WTC11 (cell line): ENCODE measurements at regions not wholly inside any gene's neighbourhood (a gene's known extent, or its start where the extent isn't known, plus 50 kb on each side); places are given as distances from the start of the nearest gene placed in this dataset.

Experiments
- ATAC-seq: fragments of 200-7000 bp; cut with Tn5 transposase; 2 replicates; pipeline ENCODE4 v1.10.0; 2021; ENCODE audit warnings: mild to moderate bottlenecking, moderate library complexity
- CTCF ChIA-PET: fragments of 300-600 bp; sonication (Branson Sonifier 250); formaldehyde crosslinking; loops from one replicate; lab custom pipeline; 2021; ENCODE audit warnings: antibody characterized with exemption; lab: Charles Lee
- POLR2A ChIA-PET: fragments of 350-600 bp; sonication (Branson Sonifier 250); formaldehyde crosslinking; loops from one replicate; lab custom pipeline; 2021; ENCODE audit warnings: antibody characterized with exemption; lab: Charles Lee
- DNase-seq: peaks from one replicate; pipeline ENCODE4 v3.0.0; 2021; ENCODE audit warnings: low spot score
- H3K27ac Mint-ChIP-seq: 2 replicates; pipeline ENCODE4 v1.8.0; 2021; ENCODE audit warnings: mixed read lengths
- H3K27me3 Mint-ChIP-seq: 2 replicates; pipeline ENCODE4 v1.8.0; 2021; ENCODE audit warnings: low read depth, mild to moderate bottlenecking, moderate library complexity, mixed read lengths
- H3K36me3 Mint-ChIP-seq: 2 replicates; pipeline ENCODE4 v1.8.0; 2021; ENCODE audit warnings: mixed read lengths
- H3K4me1 Mint-ChIP-seq: 2 replicates; pipeline ENCODE4 v1.8.0; 2022; ENCODE audit warnings: mixed read lengths
- H3K4me3 Mint-ChIP-seq: 2 replicates; pipeline ENCODE4 v1.8.0; 2021; ENCODE audit warnings: mild to moderate bottlenecking, moderate library complexity, mixed read lengths
- H3K9me3 Mint-ChIP-seq: 2 replicates; pipeline ENCODE4 v1.8.0; 2021; ENCODE audit warnings: mixed read lengths
- CTCF ChIP-seq: fragments of 200-600 bp; IDR thresholded peaks from 2 replicates; pipeline ENCODE4 v1.8.0; 2022; ENCODE audit warnings: antibody characterized with exemption
- ELF4 ChIP-seq: sonication (generic); formaldehyde crosslinking; IDR thresholded peaks from 2 replicates; pipeline ENCODE4 v1.8.1; 2022; ENCODE audit warnings: low read depth, mild to moderate bottlenecking, moderate library complexity, missing genetic modification reagents
- ETV6 ChIP-seq: sonication (generic); formaldehyde crosslinking; IDR thresholded peaks from 2 replicates; pipeline ENCODE4 v1.8.1; 2022; ENCODE audit warnings: mild to moderate bottlenecking, missing genetic modification reagents
- KAT7 ChIP-seq: sonication (generic); formaldehyde crosslinking; IDR thresholded peaks from 2 replicates; pipeline ENCODE4 v1.8.1; 2023; ENCODE audit warnings: missing genetic modification reagents, mild to moderate bottlenecking, borderline replicate concordance
- NFATC4 ChIP-seq: fragments of 250-450 bp; sonication (Bioruptor Pico); IDR thresholded peaks from 2 replicates; pipeline ENCODE4 v1.9.0; 2021; ENCODE audit warnings: mild to moderate bottlenecking
- NFE2L1 ChIP-seq: sonication (generic); formaldehyde crosslinking; IDR thresholded peaks from 2 replicates; pipeline ENCODE4 v1.8.1; 2023; ENCODE audit warnings: missing genetic modification reagents
- NR3C1 ChIP-seq: sonication (generic); formaldehyde crosslinking; conservative IDR thresholded peaks from 2 replicates; pipeline ENCODE4 v1.8.1; 2023; ENCODE audit warnings: low read depth, mild to moderate bottlenecking, missing genetic modification reagents
- SP1 ChIP-seq: sonication (generic); formaldehyde crosslinking; conservative IDR thresholded peaks from 2 replicates; pipeline ENCODE4 v1.8.1; 2022; ENCODE audit warnings: missing genetic modification reagents
- TEAD1 ChIP-seq: sonication (generic); formaldehyde crosslinking; IDR thresholded peaks from 2 replicates; pipeline ENCODE4 v1.8.0; 2022; ENCODE audit warnings: mild to moderate bottlenecking, missing genetic modification reagents
- TF ChIP-seq, protein P1 (sequence below): sonication (generic); formaldehyde crosslinking; IDR thresholded peaks from 2 replicates; pipeline ENCODE4 v1.8.0; 2022; ENCODE audit warnings: mild to moderate bottlenecking, missing genetic modification reagents
- TF ChIP-seq, protein P2 (sequence below): sonication (generic); formaldehyde crosslinking; conservative IDR thresholded peaks from 2 replicates; pipeline ENCODE4 v1.8.1; 2023; ENCODE audit warnings: mild to moderate bottlenecking, low read depth, missing genetic modification reagents, moderate library complexity
- TF ChIP-seq, protein P3 (sequence below): fragments of 250-450 bp; sonication (Bioruptor Pico); IDR thresholded peaks from 2 replicates; pipeline ENCODE4 v2.1.2; 2022; ENCODE audit warnings: mild to moderate bottlenecking, moderate library complexity
- TF ChIP-seq, protein P4 (sequence below): sonication (generic); formaldehyde crosslinking; IDR thresholded peaks from 2 replicates; pipeline ENCODE4 v1.8.1; 2022; ENCODE audit warnings: low read depth, mild to moderate bottlenecking, moderate library complexity, missing genetic modification reagents, borderline replicate concordance
- TF ChIP-seq, protein P5 (sequence below): fragments of 250-450 bp; sonication (Bioruptor Pico); IDR thresholded peaks from 2 replicates; pipeline ENCODE4 v1.9.0; 2021; ENCODE audit warnings: mild to moderate bottlenecking, borderline replicate concordance
- TF ChIP-seq, protein P6 (sequence below): sonication (generic); formaldehyde crosslinking; IDR thresholded peaks from 2 replicates; pipeline ENCODE4 v1.8.0; 2022; ENCODE audit warnings: mild to moderate bottlenecking, missing genetic modification reagents

GRCh38 chr2:234374150-234374508 is 122.8 kb downstream of the ARL4C start:
- CTCF ChIA-PET: interaction anchor here (0.7 kb wide), 1 partner anchor 171 kb away, joined by 3 read pairs; no protein-coding TSS in a partner anchor
- Mint-ChIP-seq H3K36me3 (no peaks in the 10 kb centered on the region), H3K27ac (no peak overlapping the region), H3K9me3 (no peaks in the 10 kb centered on the region), H3K4me3 (no peak overlapping the region), H3K4me1 (peaks cover 21% of the 10 kb centered on the region), H3K27me3 (peaks cover 4% of the 10 kb centered on the region; the same call in 1 of the 2 replicates)
- TF ChIP-seq TEAD1: no peak
- no peak for TF ChIP-seq CTCF
- TF ChIP-seq KAT7: no peak
- TF ChIP-seq, protein P1, sequence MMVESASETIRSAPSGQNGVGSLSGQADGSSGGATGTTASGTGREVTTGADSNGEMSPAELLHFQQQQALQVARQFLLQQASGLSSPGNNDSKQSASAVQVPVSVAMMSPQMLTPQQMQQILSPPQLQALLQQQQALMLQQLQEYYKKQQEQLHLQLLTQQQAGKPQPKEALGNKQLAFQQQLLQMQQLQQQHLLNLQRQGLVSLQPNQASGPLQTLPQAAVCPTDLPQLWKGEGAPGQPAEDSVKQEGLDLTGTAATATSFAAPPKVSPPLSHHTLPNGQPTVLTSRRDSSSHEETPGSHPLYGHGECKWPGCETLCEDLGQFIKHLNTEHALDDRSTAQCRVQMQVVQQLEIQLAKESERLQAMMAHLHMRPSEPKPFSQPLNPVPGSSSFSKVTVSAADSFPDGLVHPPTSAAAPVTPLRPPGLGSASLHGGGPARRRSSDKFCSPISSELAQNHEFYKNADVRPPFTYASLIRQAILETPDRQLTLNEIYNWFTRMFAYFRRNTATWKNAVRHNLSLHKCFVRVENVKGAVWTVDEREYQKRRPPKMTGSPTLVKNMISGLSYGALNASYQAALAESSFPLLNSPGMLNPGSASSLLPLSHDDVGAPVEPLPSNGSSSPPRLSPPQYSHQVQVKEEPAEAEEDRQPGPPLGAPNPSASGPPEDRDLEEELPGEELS (CRISPR knock-in tag): no peak
- TF ChIP-seq, protein P2, sequence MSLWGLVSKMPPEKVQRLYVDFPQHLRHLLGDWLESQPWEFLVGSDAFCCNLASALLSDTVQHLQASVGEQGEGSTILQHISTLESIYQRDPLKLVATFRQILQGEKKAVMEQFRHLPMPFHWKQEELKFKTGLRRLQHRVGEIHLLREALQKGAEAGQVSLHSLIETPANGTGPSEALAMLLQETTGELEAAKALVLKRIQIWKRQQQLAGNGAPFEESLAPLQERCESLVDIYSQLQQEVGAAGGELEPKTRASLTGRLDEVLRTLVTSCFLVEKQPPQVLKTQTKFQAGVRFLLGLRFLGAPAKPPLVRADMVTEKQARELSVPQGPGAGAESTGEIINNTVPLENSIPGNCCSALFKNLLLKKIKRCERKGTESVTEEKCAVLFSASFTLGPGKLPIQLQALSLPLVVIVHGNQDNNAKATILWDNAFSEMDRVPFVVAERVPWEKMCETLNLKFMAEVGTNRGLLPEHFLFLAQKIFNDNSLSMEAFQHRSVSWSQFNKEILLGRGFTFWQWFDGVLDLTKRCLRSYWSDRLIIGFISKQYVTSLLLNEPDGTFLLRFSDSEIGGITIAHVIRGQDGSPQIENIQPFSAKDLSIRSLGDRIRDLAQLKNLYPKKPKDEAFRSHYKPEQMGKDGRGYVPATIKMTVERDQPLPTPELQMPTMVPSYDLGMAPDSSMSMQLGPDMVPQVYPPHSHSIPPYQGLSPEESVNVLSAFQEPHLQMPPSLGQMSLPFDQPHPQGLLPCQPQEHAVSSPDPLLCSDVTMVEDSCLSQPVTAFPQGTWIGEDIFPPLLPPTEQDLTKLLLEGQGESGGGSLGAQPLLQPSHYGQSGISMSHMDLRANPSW (CRISPR knock-in tag): no peak
- no peak for TF ChIP-seq ETV6 (CRISPR knock-in tag)
- TF ChIP-seq, protein P3, sequence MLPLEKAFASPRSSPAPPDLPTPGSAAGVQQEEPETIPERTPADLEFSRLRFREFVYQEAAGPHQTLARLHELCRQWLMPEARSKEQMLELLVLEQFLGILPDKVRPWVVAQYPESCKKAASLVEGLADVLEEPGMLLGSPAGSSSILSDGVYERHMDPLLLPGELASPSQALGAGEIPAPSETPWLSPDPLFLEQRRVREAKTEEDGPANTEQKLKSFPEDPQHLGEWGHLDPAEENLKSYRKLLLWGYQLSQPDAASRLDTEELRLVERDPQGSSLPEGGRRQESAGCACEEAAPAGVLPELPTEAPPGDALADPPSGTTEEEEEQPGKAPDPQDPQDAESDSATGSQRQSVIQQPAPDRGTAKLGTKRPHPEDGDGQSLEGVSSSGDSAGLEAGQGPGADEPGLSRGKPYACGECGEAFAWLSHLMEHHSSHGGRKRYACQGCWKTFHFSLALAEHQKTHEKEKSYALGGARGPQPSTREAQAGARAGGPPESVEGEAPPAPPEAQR (CRISPR knock-in tag): no peak
- no peak for TF ChIP-seq NFATC4
- TF ChIP-seq, protein P4, sequence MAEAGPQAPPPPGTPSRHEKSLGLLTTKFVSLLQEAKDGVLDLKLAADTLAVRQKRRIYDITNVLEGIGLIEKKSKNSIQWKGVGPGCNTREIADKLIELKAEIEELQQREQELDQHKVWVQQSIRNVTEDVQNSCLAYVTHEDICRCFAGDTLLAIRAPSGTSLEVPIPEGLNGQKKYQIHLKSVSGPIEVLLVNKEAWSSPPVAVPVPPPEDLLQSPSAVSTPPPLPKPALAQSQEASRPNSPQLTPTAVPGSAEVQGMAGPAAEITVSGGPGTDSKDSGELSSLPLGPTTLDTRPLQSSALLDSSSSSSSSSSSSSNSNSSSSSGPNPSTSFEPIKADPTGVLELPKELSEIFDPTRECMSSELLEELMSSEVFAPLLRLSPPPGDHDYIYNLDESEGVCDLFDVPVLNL (CRISPR knock-in tag): no peak
- TF ChIP-seq SP1 (CRISPR knock-in tag): no peak
- TF ChIP-seq NFE2L1 (CRISPR knock-in tag): no peak
- no peak for TF ChIP-seq ELF4
- POLR2A ChIA-PET: no interaction called here
- DNase-seq (no peak), ATAC-seq (no peak)

GRCh38 chr2:234373481-234374149 is 123.3 kb downstream of the ARL4C start:
- Mint-ChIP-seq H3K36me3 (no peaks in the 10 kb centered on the region), H3K27me3 (peaks cover 4% of the 10 kb centered on the region; the same call in 1 of the 2 replicates), H3K4me3 (no peak overlapping the region), H3K9me3 (no peaks in the 10 kb centered on the region), H3K4me1 (peaks cover 26% of the 10 kb centered on the region), H3K27ac (no peak overlapping the region)
- DNase-seq (no peak), ATAC-seq (no peak)
- TF ChIP-seq NR3C1 (CRISPR knock-in tag): no peak
- TF ChIP-seq, protein P5, sequence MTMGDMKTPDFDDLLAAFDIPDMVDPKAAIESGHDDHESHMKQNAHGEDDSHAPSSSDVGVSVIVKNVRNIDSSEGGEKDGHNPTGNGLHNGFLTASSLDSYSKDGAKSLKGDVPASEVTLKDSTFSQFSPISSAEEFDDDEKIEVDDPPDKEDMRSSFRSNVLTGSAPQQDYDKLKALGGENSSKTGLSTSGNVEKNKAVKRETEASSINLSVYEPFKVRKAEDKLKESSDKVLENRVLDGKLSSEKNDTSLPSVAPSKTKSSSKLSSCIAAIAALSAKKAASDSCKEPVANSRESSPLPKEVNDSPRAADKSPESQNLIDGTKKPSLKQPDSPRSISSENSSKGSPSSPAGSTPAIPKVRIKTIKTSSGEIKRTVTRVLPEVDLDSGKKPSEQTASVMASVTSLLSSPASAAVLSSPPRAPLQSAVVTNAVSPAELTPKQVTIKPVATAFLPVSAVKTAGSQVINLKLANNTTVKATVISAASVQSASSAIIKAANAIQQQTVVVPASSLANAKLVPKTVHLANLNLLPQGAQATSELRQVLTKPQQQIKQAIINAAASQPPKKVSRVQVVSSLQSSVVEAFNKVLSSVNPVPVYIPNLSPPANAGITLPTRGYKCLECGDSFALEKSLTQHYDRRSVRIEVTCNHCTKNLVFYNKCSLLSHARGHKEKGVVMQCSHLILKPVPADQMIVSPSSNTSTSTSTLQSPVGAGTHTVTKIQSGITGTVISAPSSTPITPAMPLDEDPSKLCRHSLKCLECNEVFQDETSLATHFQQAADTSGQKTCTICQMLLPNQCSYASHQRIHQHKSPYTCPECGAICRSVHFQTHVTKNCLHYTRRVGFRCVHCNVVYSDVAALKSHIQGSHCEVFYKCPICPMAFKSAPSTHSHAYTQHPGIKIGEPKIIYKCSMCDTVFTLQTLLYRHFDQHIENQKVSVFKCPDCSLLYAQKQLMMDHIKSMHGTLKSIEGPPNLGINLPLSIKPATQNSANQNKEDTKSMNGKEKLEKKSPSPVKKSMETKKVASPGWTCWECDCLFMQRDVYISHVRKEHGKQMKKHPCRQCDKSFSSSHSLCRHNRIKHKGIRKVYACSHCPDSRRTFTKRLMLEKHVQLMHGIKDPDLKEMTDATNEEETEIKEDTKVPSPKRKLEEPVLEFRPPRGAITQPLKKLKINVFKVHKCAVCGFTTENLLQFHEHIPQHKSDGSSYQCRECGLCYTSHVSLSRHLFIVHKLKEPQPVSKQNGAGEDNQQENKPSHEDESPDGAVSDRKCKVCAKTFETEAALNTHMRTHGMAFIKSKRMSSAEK: no peak
- TF ChIP-seq, protein P6, sequence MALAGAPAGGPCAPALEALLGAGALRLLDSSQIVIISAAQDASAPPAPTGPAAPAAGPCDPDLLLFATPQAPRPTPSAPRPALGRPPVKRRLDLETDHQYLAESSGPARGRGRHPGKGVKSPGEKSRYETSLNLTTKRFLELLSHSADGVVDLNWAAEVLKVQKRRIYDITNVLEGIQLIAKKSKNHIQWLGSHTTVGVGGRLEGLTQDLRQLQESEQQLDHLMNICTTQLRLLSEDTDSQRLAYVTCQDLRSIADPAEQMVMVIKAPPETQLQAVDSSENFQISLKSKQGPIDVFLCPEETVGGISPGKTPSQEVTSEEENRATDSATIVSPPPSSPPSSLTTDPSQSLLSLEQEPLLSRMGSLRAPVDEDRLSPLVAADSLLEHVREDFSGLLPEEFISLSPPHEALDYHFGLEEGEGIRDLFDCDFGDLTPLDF (CRISPR knock-in tag): no peak
- POLR2A ChIA-PET: no interaction called here
- CTCF ChIA-PET: interaction anchor here (0.8 kb wide), 1 partner anchor 85 kb away, joined by 3 read pairs; no protein-coding TSS in a partner anchor
